ENCODE measurements at regions not wholly inside any gene's neighbourhood (a gene's known extent, or its start where the extent isn't known, plus 50 kb on each side); places are given as distances from the start of the nearest gene placed in this dataset.

DNA sequence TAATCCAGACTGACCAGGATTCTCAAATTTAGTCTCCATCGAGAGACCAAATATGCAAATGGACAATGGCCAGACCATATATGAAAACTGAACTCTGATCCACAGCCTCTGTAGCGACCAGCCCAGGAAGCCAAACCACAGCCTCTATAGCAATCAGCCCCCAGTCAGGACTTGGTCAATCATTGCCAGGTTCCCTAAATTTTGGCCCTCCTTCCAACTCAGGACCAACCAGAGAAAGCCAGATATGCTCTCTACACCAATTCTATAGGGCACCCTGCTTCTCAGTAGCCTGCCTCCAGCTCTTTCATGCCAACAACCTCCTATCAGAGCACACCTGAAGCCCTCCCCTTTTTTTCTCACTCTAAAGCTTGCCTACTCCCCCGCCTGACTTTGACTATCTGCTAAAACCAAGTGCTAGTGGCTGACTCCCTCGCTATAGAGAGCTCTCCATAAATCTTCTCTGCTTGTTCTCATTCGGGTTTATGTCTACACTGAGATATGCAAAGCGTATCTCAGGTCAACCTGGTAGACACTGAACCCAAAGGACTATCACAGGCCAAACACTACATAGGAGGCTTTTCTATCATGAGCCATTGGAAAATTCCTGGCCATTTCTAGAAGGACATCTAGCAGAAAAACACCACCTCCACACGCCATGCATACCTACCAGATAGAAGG is 110.5 kb upstream of the FUT8 start:
- peak overlapping the region; percentile 39 for H3K27ac ChIP-seq (ENCODE audit: extremely low read length, insufficient read depth, low read length)
- WGBS (ENCODE audit: low lambda C conversion rate) = 6% methylated on average over 7 of the region's 7 CpGs
- H3K4me1 ChIP-seq (ENCODE audit: insufficient read depth, low read length) = peaks cover 64% of the 10 kb centered on the region
- CTCF ChIA-PET (ENCODE audit: low intra/inter-chr PET ratio, low total read pairs) = no interaction called here
- no peaks in the 10 kb centered on the region for H3K27me3 ChIP-seq (ENCODE audit: control insufficient read depth in 1 of 2, insufficient read depth in 2 of 2, low read length in 2 of 2)
- intact Hi-C loops (cut with micrococcal nuclease; ENCODE audit: unreplicated experiment) = loop anchor here (5.0 kb wide), 1 partner anchor 75 kb away; no protein-coding TSS in a partner anchor
- peak overlapping the region; percentile 1 to 48 (median 36); a peak in 4 of 6 replicates for H3K4me3 ChIP-seq (replicated peaks in 1 of 3; ENCODE audit: insufficient read depth in 1 of 3, low read depth in 2 of 3, low read length in 3 of 3)
- FAIRE-seq (peak; percentile 71), DNase-seq (ENCODE audit: low spot score) (peak; percentile 92), ATAC-seq (peak; percentile 95)
- H4K20me1 ChIP-seq (ENCODE audit: insufficient read depth, low read length) = no peaks in the 10 kb centered on the region
- no peaks in the 10 kb centered on the region for H3K79me2 ChIP-seq (ENCODE audit: insufficient read depth, low read length)
- H3K9me3 ChIP-seq (ENCODE audit: low read length) = no peaks in the 10 kb centered on the region
- TSS peak; percentile 64 for BruUV-seq (replicated peaks)
- no peaks in the 10 kb centered on the region for H3K36me3 ChIP-seq (replicated peaks in 1 of 2; ENCODE audit: control insufficient read depth in 1 of 2, insufficient read depth in 2 of 2, low read length in 2 of 2)
- peak overlapping the region; percentile 87 for H2AFZ ChIP-seq (ENCODE audit: low read length)
- H3K9ac ChIP-seq (ENCODE audit: insufficient read depth, low read depth, low read length) = peak overlapping the region; percentile 17
- H3K4me2 ChIP-seq (ENCODE audit: low read depth, low read length) = peak overlapping the region; percentile 72
- POLR2A ChIA-PET = interaction anchor here (0.5 to 2.3 kb wide), 10 partner anchors 16 to 111 kb away, joined by 3 to 12 read pairs (median 4); no protein-coding TSS in a partner anchor
- in situ Hi-C loops (cut with HindIII; ENCODE audit: extremely low pct_ligation_motif_present, low pct_unique_long_range_greater_than_20kb) = no loop called here
- no peak for TF ChIP-seq HNRNPUL1 (IDR thresholded peaks at IDR 0.05; ENCODE audit: low read depth, low read length)
- TF ChIP-seq ZNF879 (CRISPR knock-in tag; IDR thresholded peaks at IDR 0.05) = no peak
- TF ChIP-seq ZNF746 (CRISPR knock-in tag; IDR thresholded peaks at IDR 0.05) = no peak
- no peak for TF ChIP-seq NBN (conservative IDR thresholded peaks at IDR 0.05)
- TF ChIP-seq MATR3 (CRISPR knock-in tag; IDR thresholded peaks at IDR 0.05) = no peak
- TF ChIP-seq ZNF605 (CRISPR knock-in tag; IDR thresholded peaks at IDR 0.05) = 0 out of 2 replicates have a peak, but pooled peaks have one; percentile 11
- 0 out of 2 replicates have a peak, but pooled peaks have one; percentile 22 for TF ChIP-seq ZSCAN29 (CRISPR knock-in tag; conservative IDR thresholded peaks at IDR 0.05)
- no peak for TF ChIP-seq ZFP82 (CRISPR knock-in tag; IDR thresholded peaks at IDR 0.05; ENCODE audit: borderline replicate concordance)
- peak; percentile 77 for TF ChIP-seq NFYC (CRISPR knock-in tag; IDR thresholded peaks at IDR 0.05)
- TF ChIP-seq PHF8 (CRISPR knock-in tag; IDR thresholded peaks at IDR 0.05) = no peak
- no peak for TF ChIP-seq ZNF431 (CRISPR knock-in tag; IDR thresholded peaks at IDR 0.05; ENCODE audit: borderline replicate concordance, low read depth)
- no peak for TF ChIP-seq ZIK1 (CRISPR knock-in tag; IDR thresholded peaks at IDR 0.05; ENCODE audit: borderline replicate concordance, low read depth)
- peak; percentile 24; the same call in 1 of the 2 replicates for TF ChIP-seq ARID5B (CRISPR knock-in tag; IDR thresholded peaks at IDR 0.05)
- peak; percentile 41; the same call in 1 of the 2 replicates for TF ChIP-seq TAF1 (CRISPR knock-in tag; IDR thresholded peaks at IDR 0.05)
- TF ChIP-seq IRX3 (CRISPR knock-in tag; IDR thresholded peaks at IDR 0.05; ENCODE audit: borderline replicate concordance, low read depth) = no peak
- TF ChIP-seq KDM3A (CRISPR knock-in tag; IDR thresholded peaks at IDR 0.05; ENCODE audit: low read depth) = no peak
- TF ChIP-seq DNMT1 (CRISPR knock-in tag; IDR thresholded peaks at IDR 0.05) = no peak
- no peak for TF ChIP-seq IRF1 (CRISPR knock-in tag; IDR thresholded peaks at IDR 0.05; ENCODE audit: low read depth)
- no peak for TF ChIP-seq ELF4 (CRISPR knock-in tag; IDR thresholded peaks at IDR 0.05; ENCODE audit: borderline replicate concordance)
- TF ChIP-seq NCOR1 (IDR thresholded peaks at IDR 0.05; ENCODE audit: borderline replicate concordance, low read length) = no peak
- TF ChIP-seq ZNF253 (CRISPR knock-in tag; IDR thresholded peaks at IDR 0.05; ENCODE audit: borderline replicate concordance) = no peak
- no peak for TF ChIP-seq HOXA5 (CRISPR knock-in tag; IDR thresholded peaks at IDR 0.05)
- no peak for TF ChIP-seq ZSCAN9 (CRISPR knock-in tag; IDR thresholded peaks at IDR 0.05; ENCODE audit: borderline replicate concordance)
